ENCODE measurements at regions not wholly inside any gene's neighbourhood (a gene's known extent, or its start where the extent isn't known, plus 50 kb on each side); places are given as distances from the start of the nearest gene placed in this dataset.

- Histone ChIP-seq H3K4me1 (ENCODE audit: control insufficient read depth in 1 of 2, insufficient read depth in 2 of 2, low read length in 2 of 2) (no peaks in the 10 kb centered on the region), H3K9ac (ENCODE audit: low read length) (no peak overlapping the region), H3K27me3 (ENCODE audit: insufficient read depth, low read length) (no peaks in the 10 kb centered on the region), H2AFZ (ENCODE audit: insufficient read depth, low read length, poor library complexity) (no peak overlapping the region), H3K27ac (ENCODE audit: low read depth, low read length) (no peak overlapping the region), H2BK120ac (ENCODE audit: insufficient read depth, low read length, poor library complexity) (no peak overlapping the region), H3K4me3 (ENCODE audit: low read depth, low read length) (no peak overlapping the region), H4K8ac (ENCODE audit: low read depth, low read length) (no peak overlapping the region), H4K91ac (ENCODE audit: low read depth, low read length) (no peak overlapping the region), H4K12ac (ENCODE audit: low read depth, low read length) (no peak overlapping the region), H3K79me2 (ENCODE audit: control insufficient read depth, insufficient read depth, low read length, poor library complexity) (no peaks in the 10 kb centered on the region), H3K18ac (ENCODE audit: low read length) (no peak overlapping the region), H3K23ac (ENCODE audit: low read length) (no peak overlapping the region), H3K9me3 (ENCODE audit: insufficient read depth, low read depth, low read length) (no peaks in the 10 kb centered on the region), H2BK12ac (ENCODE audit: low read length) (no peak overlapping the region), H3K79me1 (ENCODE audit: low read length) (no peaks in the 10 kb centered on the region), H3K36me3 (ENCODE audit: control insufficient read depth in 1 of 2, insufficient read depth in 2 of 2, low read length in 2 of 2) (no peaks in the 10 kb centered on the region), H3K14ac (ENCODE audit: low read length) (no peak overlapping the region), H2BK5ac (ENCODE audit: low read depth, low read length, poor library complexity) (no peak overlapping the region), H3K4me2 (ENCODE audit: low read length) (no peak overlapping the region), H2AK5ac (ENCODE audit: low read length) (no peak overlapping the region), H3K4ac (ENCODE audit: low read depth, low read length) (no peak overlapping the region)
- DNase-seq = no peak
- no CpG with 5 or more reads among the region's 1 CpG for WGBS (ENCODE audit: extremely low coverage, insufficient coverage, insufficient read length)
Measured at GRCh38 chr4:102141842-102142241, 203.4 kb downstream of the SLC39A8 start.

GRCh38 chr4:102139932-102140331 is 205.3 kb downstream of the SLC39A8 start:
- Histone ChIP-seq H3K36me3 (ENCODE audit: control insufficient read depth in 1 of 2, insufficient read depth in 2 of 2, low read length in 2 of 2) (no peaks in the 10 kb centered on the region), H3K4me3 (ENCODE audit: low read depth, low read length) (no peak overlapping the region), H3K27me3 (ENCODE audit: insufficient read depth, low read length) (no peaks in the 10 kb centered on the region), H4K91ac (ENCODE audit: low read depth, low read length) (no peak overlapping the region), H3K18ac (ENCODE audit: low read length) (no peak overlapping the region), H2AFZ (ENCODE audit: insufficient read depth, low read length, poor library complexity) (no peak overlapping the region), H3K4me1 (ENCODE audit: control insufficient read depth in 1 of 2, insufficient read depth in 2 of 2, low read length in 2 of 2) (no peaks in the 10 kb centered on the region), H3K79me1 (ENCODE audit: low read length) (no peaks in the 10 kb centered on the region), H3K9me3 (ENCODE audit: insufficient read depth, low read depth, low read length) (no peaks in the 10 kb centered on the region), H3K27ac (ENCODE audit: low read depth, low read length) (no peak overlapping the region), H3K9ac (ENCODE audit: low read length) (no peak overlapping the region), H2BK12ac (ENCODE audit: low read length) (no peak overlapping the region), H4K12ac (ENCODE audit: low read depth, low read length) (no peak overlapping the region), H3K79me2 (ENCODE audit: control insufficient read depth, insufficient read depth, low read length, poor library complexity) (no peaks in the 10 kb centered on the region), H3K14ac (ENCODE audit: low read length) (no peak overlapping the region), H2BK5ac (ENCODE audit: low read depth, low read length, poor library complexity) (no peak overlapping the region), H3K4ac (ENCODE audit: low read depth, low read length) (no peak overlapping the region), H2AK5ac (ENCODE audit: low read length) (no peak overlapping the region), H3K23ac (ENCODE audit: low read length) (no peak overlapping the region), H3K4me2 (ENCODE audit: low read length) (no peak overlapping the region), H2BK120ac (ENCODE audit: insufficient read depth, low read length, poor library complexity) (no peak overlapping the region), H4K8ac (ENCODE audit: low read depth, low read length) (no peak overlapping the region)
- WGBS (ENCODE audit: extremely low coverage, insufficient coverage, insufficient read length) = no CpG with 5 or more reads among the region's 1 CpG
- peak in 1 of 2 donors; percentile 39 for DNase-seq

GRCh38 chr4:102139132-102139573 is 206.1 kb downstream of the SLC39A8 start:
- H2BK5ac ChIP-seq (ENCODE audit: low read depth, low read length, poor library complexity) = no peak overlapping the region
- no peak for DNase-seq
- no peaks in the 10 kb centered on the region for H3K79me2 ChIP-seq (ENCODE audit: control insufficient read depth, insufficient read depth, low read length, poor library complexity)
- H3K4ac ChIP-seq (ENCODE audit: low read depth, low read length) = no peak overlapping the region
- no peak overlapping the region for H2AFZ ChIP-seq (ENCODE audit: insufficient read depth, low read length, poor library complexity)
- H2BK120ac ChIP-seq (ENCODE audit: insufficient read depth, low read length, poor library complexity) = no peak overlapping the region
- no peaks in the 10 kb centered on the region for H3K79me1 ChIP-seq (ENCODE audit: low read length)
- no peaks in the 10 kb centered on the region for H3K36me3 ChIP-seq (ENCODE audit: control insufficient read depth in 1 of 2, insufficient read depth in 2 of 2, low read length in 2 of 2)
- H2BK12ac ChIP-seq (ENCODE audit: low read length) = no peak overlapping the region
- no peak overlapping the region for H3K27ac ChIP-seq (ENCODE audit: low read depth, low read length)
- no peak overlapping the region for H3K4me2 ChIP-seq (ENCODE audit: low read length)
- no CpG with 5 or more reads among the region's 2 CpGs for WGBS (ENCODE audit: extremely low coverage, insufficient coverage, insufficient read length)
- H4K12ac ChIP-seq (ENCODE audit: low read depth, low read length) = no peak overlapping the region
- H2AK5ac ChIP-seq (ENCODE audit: low read length) = no peak overlapping the region
- H3K9ac ChIP-seq (ENCODE audit: low read length) = no peak overlapping the region
- no peak overlapping the region for H4K8ac ChIP-seq (ENCODE audit: low read depth, low read length)
- no peak overlapping the region for H3K18ac ChIP-seq (ENCODE audit: low read length)
- H3K9me3 ChIP-seq (ENCODE audit: insufficient read depth, low read depth, low read length) = no peaks in the 10 kb centered on the region
- no peaks in the 10 kb centered on the region for H3K27me3 ChIP-seq (ENCODE audit: insufficient read depth, low read length)
- H3K14ac ChIP-seq (ENCODE audit: low read length) = no peak overlapping the region
- no peak overlapping the region for H3K4me3 ChIP-seq (ENCODE audit: low read depth, low read length)
- no peak overlapping the region for H4K91ac ChIP-seq (ENCODE audit: low read depth, low read length)
- no peak overlapping the region for H3K23ac ChIP-seq (ENCODE audit: low read length)
- no peaks in the 10 kb centered on the region for H3K4me1 ChIP-seq (ENCODE audit: control insufficient read depth in 1 of 2, insufficient read depth in 2 of 2, low read length in 2 of 2)

- Histone ChIP-seq H2BK12ac (ENCODE audit: low read length) (no peak overlapping the region), H2AK5ac (ENCODE audit: low read length) (no peak overlapping the region), H3K4me3 (ENCODE audit: low read depth, low read length) (no peak overlapping the region), H2BK5ac (ENCODE audit: low read depth, low read length, poor library complexity) (no peak overlapping the region), H3K14ac (ENCODE audit: low read length) (no peak overlapping the region), H3K27me3 (ENCODE audit: insufficient read depth, low read length) (no peaks in the 10 kb centered on the region), H3K9ac (ENCODE audit: low read length) (peak overlapping the region; percentile 18), H2AFZ (ENCODE audit: insufficient read depth, low read length, poor library complexity) (no peak overlapping the region), H3K4me1 (ENCODE audit: control insufficient read depth in 1 of 2, insufficient read depth in 2 of 2, low read length in 2 of 2) (no peaks in the 10 kb centered on the region), H3K9me3 (ENCODE audit: insufficient read depth, low read depth, low read length) (no peaks in the 10 kb centered on the region), H2BK120ac (ENCODE audit: insufficient read depth, low read length, poor library complexity) (no peak overlapping the region), H3K23ac (ENCODE audit: low read length) (no peak overlapping the region), H4K8ac (ENCODE audit: low read depth, low read length) (no peak overlapping the region), H3K4ac (ENCODE audit: low read depth, low read length) (no peak overlapping the region), H4K12ac (ENCODE audit: low read depth, low read length) (no peak overlapping the region), H3K4me2 (ENCODE audit: low read length) (no peak overlapping the region), H3K36me3 (ENCODE audit: control insufficient read depth in 1 of 2, insufficient read depth in 2 of 2, low read length in 2 of 2) (no peaks in the 10 kb centered on the region), H3K27ac (ENCODE audit: low read depth, low read length) (no peak overlapping the region), H4K91ac (ENCODE audit: low read depth, low read length) (no peak overlapping the region), H3K79me2 (ENCODE audit: control insufficient read depth, insufficient read depth, low read length, poor library complexity) (no peaks in the 10 kb centered on the region), H3K79me1 (ENCODE audit: low read length) (no peaks in the 10 kb centered on the region), H3K18ac (ENCODE audit: low read length) (no peak overlapping the region)
- DNase-seq = no peak
- WGBS (ENCODE audit: extremely low coverage, insufficient coverage, insufficient read length) = no CpG with 5 or more reads among the region's 2 CpGs
Measured at GRCh38 chr4:102137217-102137616, 208.1 kb downstream of the SLC39A8 start.
